T-helper 2 cell (primary cell): ENCODE measurements at regions not wholly inside any gene's neighbourhood (a gene's known extent, or its start where the extent isn't known, plus 50 kb on each side); places are given as distances from the start of the nearest gene placed in this dataset.
A peak's percentile ranks its signal among the peaks of the same experiment; 100 is the strongest.

ENCODE experiments used
- DNase-seq, 5 experiments: peaks; one replicate each; pipeline versions ENCODE4 v3.0.0 to v3.0.0-alpha.2; 2012 to 2022

GRCh38 chr6:108779536-108780275 lies 68.5 kb upstream of the ARMC2 start:
- DNase-seq, result no peak

- DNase-seq, result no peak
Measured at GRCh38 chr6:108780784-108781183, 67.4 kb upstream of the ARMC2 start.

GRCh38 chr6:108781419-108782100 lies 66.7 kb upstream of the ARMC2 start:
- DNase-seq, result peak in 1 of 5 experiments; percentile 47

- peak; percentile 34 to 84 (median 61) for DNase-seq
Measured at GRCh38 chr6:108782179-108783041, 65.8 kb upstream of the ARMC2 start.

- no peak for DNase-seq
Measured at GRCh38 chr6:108785653-108786052, 62.6 kb upstream of the ARMC2 start.

- DNase-seq, result no peak
Measured at GRCh38 chr6:108788416-108788815, 59.8 kb upstream of the ARMC2 start.

GRCh38 chr6:108789475-108789874 lies 58.7 kb upstream of the ARMC2 start:
- DNase-seq, result no peak

GRCh38 chr6:108791700-108792099 lies 56.5 kb upstream of the ARMC2 start:
- DNase-seq, result no peak

GRCh38 chr6:108793516-108794251 lies 54.5 kb upstream of the ARMC2 start:
- no peak for DNase-seq

- no peak for DNase-seq
Measured at GRCh38 chr6:108795122-108795521, 53.1 kb upstream of the ARMC2 start.

GRCh38 chr6:108795814-108796213 lies 52.4 kb upstream of the ARMC2 start:
- DNase-seq, result no peak

- DNase-seq, result peak in 1 of 5 experiments; percentile 19
Measured at GRCh38 chr6:108796875-108797274, 51.3 kb upstream of the ARMC2 start.

GRCh38 chr6:108797951-108798669 lies 50.1 kb upstream of the ARMC2 start:
- no peak for DNase-seq
